IMR-90 (cell line): ENCODE measurements at regions not wholly inside any gene's neighbourhood (a gene's known extent, or its start where the extent isn't known, plus 50 kb on each side); places are given as distances from the start of the nearest gene placed in this dataset.

ENCODE experiments used
- ATAC-seq: fragments of 200-7000 bp; cut with Tn5 transposase; 2 replicates; pipeline ENCODE4 v1.9.1; 2020; ENCODE audit warnings: low read depth, mild to moderate bottlenecking, moderate library complexity
- BruUV-seq: library from RNA; stranded (reverse); fragments of 400-500 nt; replicated peaks from 2 replicates; lab custom pipeline; 2021; lab: Mats Ljungman, UMichigan
- CTCF ChIA-PET: fragments of 300-600 bp; formaldehyde crosslinking; extraction: SDS; loops from one replicate; lab custom pipeline; 2021; ENCODE audit warnings: antibody characterized with exemption; lab: Yijun Ruan, JAX
- POLR2A ChIA-PET: fragments of 300-600 bp; sonication (Branson Sonifier 250); formaldehyde crosslinking; loops from one replicate; lab custom pipeline; 2022; ENCODE audit warnings: antibody characterized with exemption; ENCODE audit not compliant: unreplicated experiment; lab: Charles Lee
- DNase-seq: peaks from one replicate; pipeline ENCODE4 v3.0.0; 2013
- H2AFZ ChIP-seq: replicated peaks from 2 replicates; pipeline ENCODE3; 2013; ENCODE audit warnings: low read length, mild to moderate bottlenecking; ENCODE audit not compliant: poor library complexity
- H2AK5ac ChIP-seq: 2 replicates; pipeline ENCODE4 v1.6.1; 2013; ENCODE audit warnings: low read depth, low read length, inconsistent platforms
- H2AK9ac ChIP-seq: replicated peaks from 2 replicates; pipeline ENCODE3; 2013; ENCODE audit warnings: mild to moderate bottlenecking, low read depth, low read length, moderate library complexity; ENCODE audit not compliant: poor library complexity
- H2BK120ac ChIP-seq: 2 replicates; pipeline ENCODE4 v1.6.1; 2013; ENCODE audit warnings: low read depth, low read length, inconsistent platforms
- H2BK15ac ChIP-seq: 3 replicates; pipeline ENCODE4 v1.6.1; 2013; ENCODE audit warnings: low read depth, low read length, inconsistent platforms
- H2BK20ac ChIP-seq: 2 replicates; pipeline ENCODE4 v1.6.1; 2013; ENCODE audit warnings: low read depth, mild to moderate bottlenecking, inconsistent platforms, low read length, moderate library complexity
- H2BK5ac ChIP-seq: 2 replicates; pipeline ENCODE4 v1.6.1; 2013; ENCODE audit warnings: mild to moderate bottlenecking, low read depth, low read length, inconsistent platforms; ENCODE audit not compliant: poor library complexity, severe bottlenecking
- H3K14ac ChIP-seq: replicated peaks from 2 replicates; pipeline ENCODE4 v1.6.1; 2013; ENCODE audit warnings: low read depth, low read length, inconsistent platforms
- H3K18ac ChIP-seq: 2 replicates; pipeline ENCODE4 v1.6.1; 2013; ENCODE audit warnings: low read depth, low read length, control low read depth
- H3K23ac ChIP-seq: 2 replicates; pipeline ENCODE4 v1.6.1; 2013; ENCODE audit warnings: low read depth, low read length, inconsistent platforms
- H3K27ac ChIP-seq: 2 replicates; pipeline ENCODE4 v1.5.1; 2013; ENCODE audit warnings: mild to moderate bottlenecking, control low read depth, low read length; ENCODE audit not compliant: insufficient read depth
- H3K27me3 ChIP-seq: 2 replicates; pipeline ENCODE4 v1.6.1; 2013; ENCODE audit warnings: low read length; ENCODE audit not compliant: control insufficient read depth, insufficient read depth
- H3K36me3 ChIP-seq: 2 replicates; pipeline ENCODE4 v1.6.1; 2013; ENCODE audit warnings: low read length, mixed read lengths; ENCODE audit not compliant: control insufficient read depth, insufficient read depth
- H3K4ac ChIP-seq: 2 replicates; pipeline ENCODE4 v1.6.1; 2013; ENCODE audit warnings: low read depth, low read length, inconsistent platforms
- H3K4me1 ChIP-seq: 2 replicates; pipeline ENCODE4 v1.6.1; 2013; ENCODE audit warnings: low read length, mixed read lengths; ENCODE audit not compliant: control insufficient read depth, insufficient read depth
- H3K4me2 ChIP-seq: 2 replicates; pipeline ENCODE4 v1.6.1; 2013; ENCODE audit warnings: low read depth, mild to moderate bottlenecking, control low read depth, low read length, moderate library complexity
- H3K4me3 ChIP-seq: 2 replicates; pipeline ENCODE4 v1.5.1; 2013; ENCODE audit warnings: low read depth, mild to moderate bottlenecking, control low read depth, low read length, moderate library complexity; ENCODE audit not compliant: insufficient read depth
- H3K56ac ChIP-seq: 2 replicates; pipeline ENCODE4 v1.6.1; 2013; ENCODE audit warnings: low read length, inconsistent platforms; ENCODE audit not compliant: insufficient read depth; ENCODE audit errors: extremely low read depth
- H3K79me1 ChIP-seq, 2 experiments: 2 replicates each; pipeline ENCODE4 v1.6.1; 2013; ENCODE audit warnings: low read length in 2 of 2, inconsistent platforms in 1 of 2, low read depth in 1 of 2
- H3K9ac ChIP-seq: 2 replicates; pipeline ENCODE4 v1.6.1; 2013; ENCODE audit warnings: low read depth, low read length, control low read depth
- H3K9me1 ChIP-seq: 2 replicates; pipeline ENCODE4 v1.6.1; 2013; ENCODE audit warnings: low read length, inconsistent platforms; ENCODE audit not compliant: insufficient read depth
- H3K9me3 ChIP-seq: 2 replicates; pipeline ENCODE4 v1.6.1; 2013; ENCODE audit warnings: low read length; ENCODE audit not compliant: control insufficient read depth, insufficient read depth
- H4K20me1 ChIP-seq: 2 replicates; pipeline ENCODE4 v1.6.1; 2013; ENCODE audit warnings: low read length, inconsistent platforms; ENCODE audit not compliant: insufficient read depth
- H4K5ac ChIP-seq: 2 replicates; pipeline ENCODE4 v1.6.1; 2013; ENCODE audit warnings: mild to moderate bottlenecking, low read depth, low read length, control low read depth
- H4K8ac ChIP-seq, 2 experiments: 2 replicates each; pipeline ENCODE4 v1.6.1; 2013; ENCODE audit warnings: low read depth in 2 of 2, low read length in 2 of 2, control low read depth in 1 of 2, inconsistent platforms in 1 of 2
- H4K91ac ChIP-seq: 2 replicates; pipeline ENCODE4 v1.6.1; 2013; ENCODE audit warnings: low read depth, low read length, inconsistent platforms; ENCODE audit not compliant: insufficient read depth
- FOS ChIP-seq: fragments of 150-350 bp; IDR thresholded peaks from 2 replicates; pipeline ENCODE4 v1.6.1; 2016; ENCODE audit warnings: low read depth, low read length
- MAZ ChIP-seq: IDR thresholded peaks from 2 replicates; pipeline ENCODE4 v1.6.1; 2012; ENCODE audit warnings: low read depth, mild to moderate bottlenecking, low read length, improper control_type of control experiment, moderate library complexity, borderline replicate concordance
- MXI1 ChIP-seq: IDR thresholded peaks from 2 replicates; pipeline ENCODE4 v1.6.1; 2012; ENCODE audit warnings: low read depth, mild to moderate bottlenecking, low read length, moderate library complexity, borderline replicate concordance
- POLR2A ChIP-seq: IDR thresholded peaks from 2 replicates; pipeline ENCODE4 v1.6.1; 2012; ENCODE audit warnings: mild to moderate bottlenecking, low read depth, low read length
- RCOR1 ChIP-seq: IDR thresholded peaks from 2 replicates; pipeline ENCODE4 v1.6.1; 2012; ENCODE audit warnings: mild to moderate bottlenecking, low read length, improper control_type of control experiment; ENCODE audit not compliant: insufficient replicate concordance
- WGBS, 2 experiments: methylation state at CpG; one replicate each; pipeline versions ENCODE4 v1.1.5 to v1.1.7; 2013; ENCODE audit warnings: missing lambda C conversion rate in 2 of 2; ENCODE audit not compliant: insufficient read length in 1 of 2; ENCODE audit errors: extremely low coverage in 2 of 2; 5-methylcytosine and 5-hydroxymethylcytosine counted together
- dilution Hi-C: fragments of 300-500 bp; cut with HindIII; formaldehyde crosslinking; loops from one replicate; pipeline ENCODE4 v1.14.3; 2018; ENCODE audit warnings: low sequenced_read_pairs; ENCODE audit not compliant: unreplicated experiment
- in situ Hi-C: fragments of 300-500 bp; cut with MboI; formaldehyde crosslinking; loops from 3 replicates; pipeline ENCODE4 v1.14.3; 2019; ENCODE audit warnings: low sequenced_read_pairs, inconsistent platforms, mixed read lengths
- intact Hi-C: fragments of 100-400 bp; cut with micrococcal nuclease; formaldehyde crosslinking; loops from 2 replicates; pipeline ENCODE4 v1.10.0; 2022

GRCh38 chr4:55284331-55284730, 61.7 kb upstream of the SRD5A3 start:
- DNase-seq (no peak), ATAC-seq (no peak)
- in situ Hi-C loops = no loop called here
- Histone ChIP-seq H3K18ac (no peak overlapping the region), H3K56ac (no peak overlapping the region), H2BK120ac (no peak overlapping the region), H3K23ac (no peak overlapping the region), H3K4me3 (no peak overlapping the region), H3K9me1 (no peaks in the 10 kb centered on the region), H4K8ac (no peak overlapping the region), H3K14ac (no peak overlapping the region), H3K4me2 (no peak overlapping the region), H2AK9ac (no peak overlapping the region), H4K5ac (no peak overlapping the region), H3K4ac (no peak overlapping the region), H3K9ac (no peak overlapping the region), H4K91ac (no peak overlapping the region), H2BK20ac (no peak overlapping the region), H3K79me1 (no peaks in the 10 kb centered on the region), H4K20me1 (no peaks in the 10 kb centered on the region), H2AFZ (no peak overlapping the region), H2AK5ac (no peak overlapping the region), H3K27me3 (no peaks in the 10 kb centered on the region; the same call in 1 of the 2 replicates), H3K9me3 (peaks cover 3% of the 10 kb centered on the region; the same call in 1 of the 2 replicates), H2BK5ac (no peak overlapping the region), H3K36me3 (no peaks in the 10 kb centered on the region), H3K27ac (no peak overlapping the region), H3K4me1 (no peaks in the 10 kb centered on the region), H2BK15ac (no peak overlapping the region)
- BruUV-seq = no TSS peak
- dilution Hi-C loops = no loop called here
- WGBS, 2 experiments = no CpG with 5 or more reads among the region's 1 CpG
- POLR2A ChIA-PET = interaction anchor here (0.7 kb wide), 1 partner anchor 1571 kb away, joined by 3 read pairs; no protein-coding TSS in a partner anchor
- CTCF ChIA-PET = interaction anchor here (1.0 kb wide), 2 partner anchors 8 to 273 kb away, joined by 3 read pairs; no protein-coding TSS in a partner anchor
- intact Hi-C loops = no loop called here
- TF ChIP-seq MAZ (no peak), MXI1 (no peak), POLR2A (no peak), RCOR1 (no peak), FOS (no peak)
